Astrocyte (in vitro differentiated cells and primary cell): ENCODE measurements at regions not wholly inside any gene's neighbourhood (a gene's known extent, or its start where the extent isn't known, plus 50 kb on each side); places are given as distances from the start of the nearest gene placed in this dataset.

Experiments
- EZH2 ChIP-seq: IDR thresholded peaks from 2 replicates; pipeline ENCODE4 v1.6.1; 2012; ENCODE audit warnings: mild to moderate bottlenecking, low read length, inconsistent platforms; ENCODE audit not compliant: insufficient read depth
- TF ChIP-seq, protein P1 (sequence below): IDR thresholded peaks from 2 replicates; pipeline ENCODE4 v1.5.1; 2011; ENCODE audit warnings: low read depth, mild to moderate bottlenecking, inconsistent platforms, low read length, moderate library complexity; ENCODE audit not compliant: insufficient read depth

DNA sequence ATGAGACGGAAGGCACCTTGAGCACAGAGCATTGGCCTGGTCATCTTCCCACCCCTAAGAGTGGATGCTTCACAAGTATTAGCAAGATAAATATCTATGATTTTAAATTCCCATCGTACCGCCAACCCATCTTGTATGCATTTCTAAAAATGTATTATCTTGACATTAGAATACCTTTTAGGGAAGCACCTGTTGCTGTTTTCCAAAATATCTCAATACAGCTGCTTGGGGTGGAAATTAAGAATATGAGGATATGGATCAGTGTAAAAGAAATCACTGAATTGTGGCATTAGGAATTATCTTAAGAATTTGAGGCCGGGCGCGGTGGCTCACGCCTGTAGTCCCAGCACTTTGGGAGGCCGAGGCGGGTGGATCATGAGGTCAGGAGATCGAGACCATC lies 166.3 kb downstream of the ETS2 start:
- no peak for TF ChIP-seq EZH2
- TF ChIP-seq, protein P1, sequence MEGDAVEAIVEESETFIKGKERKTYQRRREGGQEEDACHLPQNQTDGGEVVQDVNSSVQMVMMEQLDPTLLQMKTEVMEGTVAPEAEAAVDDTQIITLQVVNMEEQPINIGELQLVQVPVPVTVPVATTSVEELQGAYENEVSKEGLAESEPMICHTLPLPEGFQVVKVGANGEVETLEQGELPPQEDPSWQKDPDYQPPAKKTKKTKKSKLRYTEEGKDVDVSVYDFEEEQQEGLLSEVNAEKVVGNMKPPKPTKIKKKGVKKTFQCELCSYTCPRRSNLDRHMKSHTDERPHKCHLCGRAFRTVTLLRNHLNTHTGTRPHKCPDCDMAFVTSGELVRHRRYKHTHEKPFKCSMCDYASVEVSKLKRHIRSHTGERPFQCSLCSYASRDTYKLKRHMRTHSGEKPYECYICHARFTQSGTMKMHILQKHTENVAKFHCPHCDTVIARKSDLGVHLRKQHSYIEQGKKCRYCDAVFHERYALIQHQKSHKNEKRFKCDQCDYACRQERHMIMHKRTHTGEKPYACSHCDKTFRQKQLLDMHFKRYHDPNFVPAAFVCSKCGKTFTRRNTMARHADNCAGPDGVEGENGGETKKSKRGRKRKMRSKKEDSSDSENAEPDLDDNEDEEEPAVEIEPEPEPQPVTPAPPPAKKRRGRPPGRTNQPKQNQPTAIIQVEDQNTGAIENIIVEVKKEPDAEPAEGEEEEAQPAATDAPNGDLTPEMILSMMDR = no peak
